Naive B cell (primary cell): ENCODE measurements at regions not wholly inside any gene's neighbourhood (a gene's known extent, or its start where the extent isn't known, plus 50 kb on each side); places are given as distances from the start of the nearest gene placed in this dataset.
"Not testable (repeated sequence)": the region's sequence is repeated elsewhere in the genome, so short reads cannot be mapped to it uniquely, and the experiment has no call there.

Experiments
- ATAC-seq, 2 donors: fragments of 150-1000 bp; cut with Tn5 transposase; 2 replicates each; pipeline ENCODE4 v1.10.0; 2021; ENCODE audit warnings: low read depth in 2 of 2, mild to moderate bottlenecking in 2 of 2, moderate library complexity in 2 of 2
- DNase-seq: peaks from one replicate; pipeline ENCODE4 v3.0.0; 2022
- H3K27ac Mint-ChIP-seq, 6 donors: one replicate each; pipeline ENCODE4 v1.8.0; 2020 to 2022; ENCODE audit warnings: mild to moderate bottlenecking in 6 of 6, mixed read lengths in 6 of 6, moderate library complexity in 5 of 6, inconsistent platforms in 2 of 6
- H3K27me3 Mint-ChIP-seq, 3 donors: one replicate each; pipeline ENCODE4 v1.8.0; 2021 to 2022; ENCODE audit warnings: mixed read lengths in 3 of 3, mild to moderate bottlenecking in 1 of 3
- H3K36me3 Mint-ChIP-seq, 2 donors: one replicate each; pipeline ENCODE4 v1.8.0; 2020 to 2022; ENCODE audit warnings: mixed read lengths in 2 of 2, inconsistent platforms in 1 of 2, mild to moderate bottlenecking in 1 of 2
- H3K4me1 Mint-ChIP-seq, 3 donors: one replicate each; pipeline ENCODE4 v1.8.0; 2020 to 2022; ENCODE audit warnings: mixed read lengths in 3 of 3, inconsistent platforms in 1 of 3, mild to moderate bottlenecking in 1 of 3, moderate library complexity in 1 of 3
- H3K4me3 Mint-ChIP-seq, 8 donors: one replicate each; pipeline ENCODE4 v1.8.0; 2020 to 2022; ENCODE audit warnings: mild to moderate bottlenecking in 8 of 8, mixed read lengths in 8 of 8, moderate library complexity in 8 of 8, inconsistent platforms in 2 of 8
- H3K9me3 Mint-ChIP-seq, 7 donors: one replicate each; pipeline ENCODE4 v1.8.0; 2020 to 2022; ENCODE audit warnings: mixed read lengths in 7 of 7, mild to moderate bottlenecking in 5 of 7, inconsistent platforms in 2 of 7, moderate library complexity in 1 of 7

GRCh38 chr11:13128354-13128753 lies 119.2 kb downstream of the RASSF10 start:
- Mint-ChIP-seq H3K4me1 (peaks cover 0 to 4% (median 0%) of the 10 kb centered on the region in 3 donors), H3K36me3 (no peaks in the 10 kb centered on the region), H3K27me3 (peaks cover 0 to 14% (median 5%) of the 10 kb centered on the region in 3 donors), H3K27ac (no peak overlapping the region), H3K9me3 (peaks cover 4 to 15% (median 9%) of the 10 kb centered on the region in 7 donors), H3K4me3 (no peak overlapping the region)
- no peak for DNase-seq
- no peak for ATAC-seq

- H3K36me3 Mint-ChIP-seq: no peaks in the 10 kb centered on the region
- DNase-seq: no peak
- peaks cover 6 to 25% (median 9%) of the 10 kb centered on the region in 3 donors for H3K27me3 Mint-ChIP-seq
- ATAC-seq: no peak
- H3K4me3 Mint-ChIP-seq: no peak overlapping the region
- peaks cover 0 to 4% (median 0%) of the 10 kb centered on the region in 3 donors for H3K4me1 Mint-ChIP-seq
- H3K9me3 Mint-ChIP-seq: peaks cover 0 to 12% (median 9%) of the 10 kb centered on the region in 7 donors
- no peak overlapping the region for H3K27ac Mint-ChIP-seq
Observed at GRCh38 chr11:13134066-13134465, 125.0 kb downstream of the RASSF10 start.

GRCh38 chr11:13134886-13135285 lies 125.8 kb downstream of the RASSF10 start:
- no peak for DNase-seq
- Mint-ChIP-seq H3K4me3 (no peak overlapping the region), H3K36me3 (no peaks in the 10 kb centered on the region), H3K9me3 (peaks cover 4 to 15% (median 11%) of the 10 kb centered on the region in 7 donors), H3K27ac (no peak overlapping the region), H3K27me3 (peaks cover 10 to 33% (median 14%) of the 10 kb centered on the region in 3 donors), H3K4me1 (peaks cover 0 to 4% (median 0%) of the 10 kb centered on the region in 3 donors)
- no peak for ATAC-seq

- Mint-ChIP-seq H3K27ac (peak overlapping the region in 1 of 6 donors; percentile 23), H3K4me1 (peaks cover 0 to 4% (median 0%) of the 10 kb centered on the region in 3 donors), H3K4me3 (no peak overlapping the region), H3K9me3 (peaks cover 4 to 15% (median 11%) of the 10 kb centered on the region in 7 donors), H3K36me3 (no peaks in the 10 kb centered on the region), H3K27me3 (peaks cover 10 to 40% (median 17%) of the 10 kb centered on the region in 3 donors)
- DNase-seq: no peak
- no peak for ATAC-seq
Observed at GRCh38 chr11:13135385-13136271, 126.5 kb downstream of the RASSF10 start.

- no peak for ATAC-seq
- Mint-ChIP-seq H3K27ac (no peak overlapping the region), H3K4me3 (no peak overlapping the region), H3K36me3 (no peaks in the 10 kb centered on the region), H3K4me1 (peaks cover 0 to 4% (median 0%) of the 10 kb centered on the region in 3 donors), H3K9me3 (peaks cover 2 to 12% (median 10%) of the 10 kb centered on the region in 7 donors), H3K27me3 (peaks cover 12 to 46% (median 21%) of the 10 kb centered on the region in 3 donors)
- no peak for DNase-seq
Observed at GRCh38 chr11:13136272-13136596, 127.1 kb downstream of the RASSF10 start.

- no peaks in the 10 kb centered on the region for H3K36me3 Mint-ChIP-seq
- H3K4me3 Mint-ChIP-seq: no peak overlapping the region
- peaks cover 0 to 2% (median 0%) of the 10 kb centered on the region in 3 donors for H3K4me1 Mint-ChIP-seq
- peaks cover 0 to 8% (median 6%) of the 10 kb centered on the region in 7 donors for H3K9me3 Mint-ChIP-seq
- H3K27me3 Mint-ChIP-seq: peaks cover 19 to 48% (median 21%) of the 10 kb centered on the region in 3 donors
- no peak for ATAC-seq
- DNase-seq: no peak
- H3K27ac Mint-ChIP-seq: no peak overlapping the region
Observed at GRCh38 chr11:13137844-13138301, 128.8 kb downstream of the RASSF10 start.

- DNase-seq, H3K4me1 Mint-ChIP-seq, ATAC-seq, H3K4me3 Mint-ChIP-seq, H3K9me3 Mint-ChIP-seq, H3K27ac Mint-ChIP-seq, H3K36me3 Mint-ChIP-seq: not testable (repeated sequence)
- H3K27me3 Mint-ChIP-seq: peaks cover 21 to 51% (median 24%) of the 10 kb centered on the region in 3 donors
Observed at GRCh38 chr11:13139085-13139484, 130.0 kb downstream of the RASSF10 start.

GRCh38 chr11:13140028-13140870 lies 131.1 kb downstream of the RASSF10 start:
- Mint-ChIP-seq H3K4me1 (no peaks in the 10 kb centered on the region), H3K27ac (no peak overlapping the region), H3K4me3 (no peak overlapping the region), H3K36me3 (no peaks in the 10 kb centered on the region), H3K9me3 (peaks cover 0 to 8% (median 6%) of the 10 kb centered on the region in 7 donors), H3K27me3 (peaks cover 21 to 56% (median 30%) of the 10 kb centered on the region in 3 donors)
- ATAC-seq: no peak
- DNase-seq: no peak

GRCh38 chr11:13140873-13141655 lies 131.9 kb downstream of the RASSF10 start:
- DNase-seq (no peak), ATAC-seq (no peak)
- H3K4me3 Mint-ChIP-seq: no peak overlapping the region
- H3K27me3 Mint-ChIP-seq: peaks cover 17 to 54% (median 30%) of the 10 kb centered on the region in 3 donors
- H3K36me3 Mint-ChIP-seq: no peaks in the 10 kb centered on the region
- H3K9me3 Mint-ChIP-seq: peaks cover 0 to 8% (median 6%) of the 10 kb centered on the region in 7 donors
- no peaks in the 10 kb centered on the region for H3K4me1 Mint-ChIP-seq
- H3K27ac Mint-ChIP-seq: no peak overlapping the region

GRCh38 chr11:13141731-13142709 lies 132.9 kb downstream of the RASSF10 start:
- Mint-ChIP-seq H3K4me3 (no peak overlapping the region), H3K27ac (no peak overlapping the region)

GRCh38 chr11:13143486-13144297 lies 133.9 kb upstream of the BMAL1 start:
- H3K27me3 Mint-ChIP-seq: peaks cover 17 to 41% (median 27%) of the 10 kb centered on the region in 3 donors
- no peak overlapping the region for H3K27ac Mint-ChIP-seq
- DNase-seq: no peak
- no peaks in the 10 kb centered on the region for H3K36me3 Mint-ChIP-seq
- H3K4me3 Mint-ChIP-seq: no peak overlapping the region
- H3K4me1 Mint-ChIP-seq: no peaks in the 10 kb centered on the region
- H3K9me3 Mint-ChIP-seq: peaks cover 0 to 6% (median 4%) of the 10 kb centered on the region in 7 donors
- ATAC-seq: no peak

More at GRCh38 chr11:13141731-13142709, 132.9 kb downstream of the RASSF10 start:
- ATAC-seq (no peak), DNase-seq (no peak)
- peaks cover 13 to 44% (median 30%) of the 10 kb centered on the region in 3 donors for H3K27me3 Mint-ChIP-seq
- no peaks in the 10 kb centered on the region for H3K4me1 Mint-ChIP-seq
- H3K36me3 Mint-ChIP-seq: no peaks in the 10 kb centered on the region
- H3K9me3 Mint-ChIP-seq: peaks cover 0 to 8% (median 6%) of the 10 kb centered on the region in 7 donors
